ENCODE measurements at regions not wholly inside any gene's neighbourhood (a gene's known extent, or its start where the extent isn't known, plus 50 kb on each side); places are given as distances from the start of the nearest gene placed in this dataset.
"Not testable (repeated sequence)": the region's sequence is repeated elsewhere in the genome, so short reads cannot be mapped to it uniquely, and the experiment has no call there.

DNA sequence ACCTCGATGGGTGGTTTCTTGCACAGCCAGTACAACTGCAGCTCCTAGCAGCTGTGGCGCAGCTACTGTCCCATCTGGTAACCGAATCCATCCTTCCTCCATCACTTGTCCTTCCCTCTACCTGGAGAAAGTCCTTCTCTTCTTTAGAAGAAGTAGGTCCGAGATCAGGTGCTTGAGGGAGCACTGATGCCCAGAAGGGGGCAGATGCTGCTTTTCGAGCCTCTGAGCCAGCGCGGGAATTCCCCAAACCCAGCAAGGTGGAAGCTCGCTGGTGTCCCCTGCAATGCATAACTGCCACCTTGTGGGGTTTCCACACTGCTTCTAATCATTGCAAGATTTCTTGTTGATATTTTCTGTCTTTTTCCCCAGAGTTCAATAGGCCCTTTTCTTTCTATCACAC, 127.4 kb downstream of the ADRA2C start:
- H3K27ac ChIP-seq; H3K9me3 ChIP-seq (replicated peaks in 1 of 3); H3K4me3 ChIP-seq; H3K36me3 ChIP-seq (replicated peaks in 1 of 2); H3K4me1 ChIP-seq (replicated peaks in 1 of 2); DNase-seq; H3K27me3 ChIP-seq; intact Hi-C loops (cut with DNase I): not testable (repeated sequence)
- 9 to 49% (median 37%) methylated on average over 4 to 8 of the region's 8 CpGs for WGBS, 4 donors

DNA sequence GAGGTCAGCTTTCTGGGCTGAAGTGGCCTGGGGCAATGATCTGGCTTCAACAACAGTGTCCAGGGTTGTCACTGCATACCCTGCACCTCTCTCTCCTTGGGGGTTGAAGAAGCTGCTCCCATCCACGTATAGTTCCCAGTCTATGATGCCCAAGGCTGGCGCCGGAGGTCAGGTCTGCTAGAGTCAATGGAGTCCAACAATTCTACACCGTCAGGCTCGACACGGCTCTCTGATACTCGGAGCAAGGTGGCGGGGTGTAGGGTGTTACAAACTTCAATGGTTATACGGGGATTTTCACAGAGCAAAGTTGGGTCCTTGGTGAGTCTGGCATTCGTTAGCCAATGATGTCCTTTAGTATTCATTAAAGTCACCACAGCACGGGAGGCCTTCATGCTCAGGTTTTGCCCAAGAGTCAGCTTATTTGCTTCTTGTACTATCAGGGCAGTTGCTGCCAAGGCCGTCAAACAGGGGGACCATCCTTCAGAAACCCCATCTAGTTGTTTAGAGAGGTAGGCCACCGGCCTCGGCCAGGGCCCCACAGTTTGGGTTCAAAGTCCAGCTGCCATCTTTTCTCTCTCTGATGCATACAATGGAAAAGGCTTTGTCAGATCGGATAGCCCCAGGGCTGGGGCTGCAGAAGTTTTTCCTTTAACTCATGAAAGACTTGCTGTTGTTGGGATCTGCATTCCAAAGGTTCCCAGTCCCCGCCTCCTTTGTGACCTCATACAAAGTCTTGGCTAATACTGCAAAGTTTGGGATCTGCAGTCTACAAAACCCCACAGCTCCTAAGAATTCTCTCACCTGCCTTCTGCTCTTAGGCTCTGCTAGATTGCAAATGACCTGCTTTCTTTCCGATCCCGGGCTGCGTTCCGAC, 128.1 kb downstream of the ADRA2C start:
- intact Hi-C loops (cut with DNase I); DNase-seq: not testable (repeated sequence)
- 79 to 87% (median 81%) methylated on average over 14 to 20 of the region's 20 CpGs for WGBS, 4 donors

DNA sequence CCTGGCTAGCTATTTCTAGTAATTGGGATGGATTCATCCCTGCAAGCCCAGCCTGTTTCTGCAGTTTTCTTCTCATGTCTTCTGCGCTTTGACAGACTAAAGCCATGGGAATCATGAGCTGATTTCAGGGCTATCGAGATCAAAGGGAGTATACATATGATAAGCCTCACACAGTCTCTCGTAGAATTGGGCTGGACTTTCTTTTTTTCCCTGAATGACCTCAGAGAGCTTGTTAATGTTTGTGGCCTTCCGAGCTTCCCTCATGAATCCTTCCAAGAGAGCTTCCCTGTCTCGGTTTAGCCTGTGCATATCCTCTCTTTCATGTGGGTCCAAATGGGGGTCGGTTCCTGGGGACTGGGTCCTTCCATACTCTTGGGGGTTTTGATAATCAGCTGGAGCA, 130.3 kb downstream of the ADRA2C start:
- TF ChIP-seq, protein P1, sequence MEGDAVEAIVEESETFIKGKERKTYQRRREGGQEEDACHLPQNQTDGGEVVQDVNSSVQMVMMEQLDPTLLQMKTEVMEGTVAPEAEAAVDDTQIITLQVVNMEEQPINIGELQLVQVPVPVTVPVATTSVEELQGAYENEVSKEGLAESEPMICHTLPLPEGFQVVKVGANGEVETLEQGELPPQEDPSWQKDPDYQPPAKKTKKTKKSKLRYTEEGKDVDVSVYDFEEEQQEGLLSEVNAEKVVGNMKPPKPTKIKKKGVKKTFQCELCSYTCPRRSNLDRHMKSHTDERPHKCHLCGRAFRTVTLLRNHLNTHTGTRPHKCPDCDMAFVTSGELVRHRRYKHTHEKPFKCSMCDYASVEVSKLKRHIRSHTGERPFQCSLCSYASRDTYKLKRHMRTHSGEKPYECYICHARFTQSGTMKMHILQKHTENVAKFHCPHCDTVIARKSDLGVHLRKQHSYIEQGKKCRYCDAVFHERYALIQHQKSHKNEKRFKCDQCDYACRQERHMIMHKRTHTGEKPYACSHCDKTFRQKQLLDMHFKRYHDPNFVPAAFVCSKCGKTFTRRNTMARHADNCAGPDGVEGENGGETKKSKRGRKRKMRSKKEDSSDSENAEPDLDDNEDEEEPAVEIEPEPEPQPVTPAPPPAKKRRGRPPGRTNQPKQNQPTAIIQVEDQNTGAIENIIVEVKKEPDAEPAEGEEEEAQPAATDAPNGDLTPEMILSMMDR (IDR thresholded peaks at IDR 0.05): no peak
- TF ChIP-seq POLR2A (IDR thresholded peaks at IDR 0.05): no peak
- no peaks in the 10 kb centered on the region for H3K36me3 ChIP-seq (replicated peaks in 1 of 2)
- intact Hi-C loops (cut with DNase I): no loop called here
- no peak for DNase-seq
- no peaks in the 10 kb centered on the region for H3K9me3 ChIP-seq (replicated peaks in 1 of 3)
- no peak overlapping the region for H3K27ac ChIP-seq
- 56 to 80% (median 67%) methylated on average over 6 of the region's 6 CpGs for WGBS, 4 donors
- no peak overlapping the region for H3K4me3 ChIP-seq
- peaks cover 4% of the 10 kb centered on the region for H3K27me3 ChIP-seq
- no peaks in the 10 kb centered on the region for H3K4me1 ChIP-seq (replicated peaks in 1 of 2)

More for the DNA sequence above, 128.1 kb downstream of the ADRA2C start:
- H3K4me1 ChIP-seq (replicated peaks in 1 of 2); H3K27me3 ChIP-seq; H3K9me3 ChIP-seq (replicated peaks in 1 of 3); H3K36me3 ChIP-seq (replicated peaks in 1 of 2); H3K27ac ChIP-seq; H3K4me3 ChIP-seq: not testable (repeated sequence)

- H3K27me3 ChIP-seq; H3K9me3 ChIP-seq (replicated peaks in 1 of 3); H3K4me1 ChIP-seq (replicated peaks in 1 of 2); intact Hi-C loops (cut with DNase I); H3K27ac ChIP-seq; H3K36me3 ChIP-seq (replicated peaks in 1 of 2); DNase-seq; H3K4me3 ChIP-seq: not testable (repeated sequence)
- WGBS, 4 donors: 84 to 89% (median 87%) methylated on average over 20 of the region's 20 CpGs
Measured at GRCh38 chr4:3896871-3897578, 130.8 kb downstream of the ADRA2C start.

DNA sequence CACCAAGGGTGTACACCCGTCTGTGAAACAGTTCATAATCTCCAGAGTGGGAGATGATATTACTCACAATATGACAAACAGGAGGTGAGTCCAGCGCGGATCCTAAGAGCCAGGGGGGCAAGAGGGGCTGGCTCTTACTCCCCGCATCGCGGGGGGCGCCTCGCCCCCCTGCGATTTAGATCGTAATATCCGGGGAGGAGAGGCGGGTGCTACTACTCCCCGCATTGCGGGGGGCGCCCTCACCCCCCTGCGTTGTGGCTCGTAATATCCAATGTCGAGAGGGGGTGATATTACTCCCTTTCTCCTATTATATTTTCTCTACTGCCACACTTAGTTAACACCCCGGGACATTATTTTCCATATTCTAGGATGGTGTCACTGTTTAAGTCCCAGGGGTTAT, 131.9 kb downstream of the ADRA2C start:
- no peak overlapping the region for H3K4me3 ChIP-seq
- no peak for DNase-seq
- WGBS, 4 donors: 75 to 87% (median 81%) methylated on average over 19 of the region's 19 CpGs
- no peaks in the 10 kb centered on the region for H3K36me3 ChIP-seq (replicated peaks in 1 of 2)
- H3K4me1 ChIP-seq (replicated peaks in 1 of 2): no peaks in the 10 kb centered on the region
- intact Hi-C loops (cut with DNase I): no loop called here
- no peaks in the 10 kb centered on the region for H3K9me3 ChIP-seq (replicated peaks in 1 of 3)
- TF ChIP-seq, protein P1 (IDR thresholded peaks at IDR 0.05): no peak
- TF ChIP-seq POLR2A (IDR thresholded peaks at IDR 0.05): no peak
- no peaks in the 10 kb centered on the region for H3K27me3 ChIP-seq
- no peak overlapping the region for H3K27ac ChIP-seq

DNA sequence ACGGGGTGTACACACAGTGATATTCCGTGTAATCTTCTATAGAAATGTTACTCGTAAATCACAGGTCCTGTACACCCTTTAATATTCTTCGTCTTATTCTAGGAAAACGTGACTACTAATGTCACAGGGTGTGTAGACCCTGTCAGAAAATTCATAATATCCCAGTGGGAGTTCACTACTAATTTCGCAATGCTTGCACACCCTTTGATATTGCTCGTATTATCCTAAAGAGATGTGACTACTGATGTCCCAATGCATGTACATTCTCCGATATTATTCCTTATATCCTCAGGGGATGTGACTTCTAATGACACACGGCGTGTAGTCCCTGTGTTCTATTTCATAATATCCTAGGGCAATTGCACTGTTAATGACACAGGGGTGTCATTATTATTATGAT, 132.7 kb downstream of the ADRA2C start:
- H3K27ac ChIP-seq: not testable (repeated sequence)

DNA sequence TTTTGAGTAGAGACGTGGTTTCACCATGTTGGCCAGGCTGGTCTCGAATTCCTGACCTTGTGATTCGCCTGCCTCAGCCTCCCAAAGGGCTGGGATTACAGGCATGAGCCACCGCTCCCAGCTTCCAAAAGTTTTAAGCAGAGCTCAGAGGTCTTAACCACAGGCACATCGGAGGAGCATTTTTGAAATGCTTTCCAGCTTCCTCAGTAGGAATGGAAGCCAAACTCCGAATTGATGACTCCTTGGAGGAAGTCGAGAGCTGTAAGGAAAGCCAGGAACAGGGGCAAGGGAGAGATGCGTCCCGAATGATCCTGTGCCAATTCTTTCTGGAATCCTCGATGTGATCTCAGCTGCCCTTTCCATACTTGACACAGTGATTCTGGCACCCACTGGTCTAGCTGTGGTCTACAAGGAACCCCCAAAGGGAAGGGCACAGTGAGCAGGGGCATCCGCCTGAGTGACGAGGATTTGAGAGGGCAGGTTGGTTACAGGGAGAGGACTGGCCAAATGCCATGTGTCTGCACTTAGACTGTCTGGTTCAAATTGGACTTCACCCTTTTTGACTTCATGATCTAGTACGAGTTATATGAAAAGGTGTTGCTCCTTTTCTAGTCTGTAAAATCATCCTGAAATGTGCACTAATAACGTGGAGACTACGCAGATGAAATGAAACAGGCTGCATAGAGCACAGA, 138.2 kb downstream of the ADRA2C start:
- H3K4me1 ChIP-seq (replicated peaks in 1 of 2); H3K36me3 ChIP-seq (replicated peaks in 1 of 2); H3K4me3 ChIP-seq; H3K9me3 ChIP-seq (replicated peaks in 1 of 3); intact Hi-C loops (cut with DNase I); H3K27me3 ChIP-seq: not testable (repeated sequence)
- H3K27ac ChIP-seq: peak overlapping the region in 1 of 5 donors; percentile 71
- 57 to 69% (median 58%) methylated on average over 11 to 15 of the region's 15 CpGs for WGBS, 4 donors
- DNase-seq: peak in 3 of 7 donors; percentile 22 to 59 (median 23)

More for the DNA sequence above, 132.7 kb downstream of the ADRA2C start:
- WGBS, 4 donors: 77 to 85% (median 81%) methylated on average over 10 of the region's 10 CpGs
- DNase-seq; H3K27me3 ChIP-seq; H3K9me3 ChIP-seq (replicated peaks in 1 of 3); H3K4me3 ChIP-seq; H3K36me3 ChIP-seq (replicated peaks in 1 of 2); H3K4me1 ChIP-seq (replicated peaks in 1 of 2); intact Hi-C loops (cut with DNase I): not testable (repeated sequence)

DNA sequence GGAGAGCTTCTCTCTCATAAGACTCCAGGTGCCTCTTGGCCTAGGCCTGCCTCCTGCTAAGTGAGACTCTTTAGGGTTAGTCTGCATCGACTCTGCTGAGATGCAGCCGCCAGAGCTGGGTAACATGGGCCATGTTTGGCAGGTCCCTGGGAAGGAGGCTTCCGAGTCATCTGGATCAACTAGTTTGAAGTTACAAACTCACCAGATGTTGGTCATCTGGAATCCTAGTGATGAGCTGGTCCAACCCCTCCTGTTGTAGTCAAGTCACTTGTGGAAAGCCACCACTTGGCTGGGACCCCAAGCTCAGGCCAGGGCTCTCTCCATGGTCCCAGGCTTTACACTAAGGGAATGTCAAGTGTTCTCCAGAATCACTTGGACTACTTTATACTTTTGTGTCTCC, 143.4 kb downstream of the ADRA2C start:
- H3K36me3 ChIP-seq (replicated peaks in 1 of 2); H3K27ac ChIP-seq; H3K4me3 ChIP-seq; H3K4me1 ChIP-seq (replicated peaks in 1 of 2); H3K27me3 ChIP-seq; DNase-seq; H3K9me3 ChIP-seq (replicated peaks in 1 of 3); intact Hi-C loops (cut with DNase I): not testable (repeated sequence)
- 94 to 100% (median 95%) methylated on average over 2 to 3 of the region's 3 CpGs; no CpG with 5 or more reads in 1 of the 4 donors for WGBS, 4 donors
